ENCODE measurements at regions not wholly inside any gene's neighbourhood (a gene's known extent, or its start where the extent isn't known, plus 50 kb on each side); places are given as distances from the start of the nearest gene placed in this dataset.

DNA sequence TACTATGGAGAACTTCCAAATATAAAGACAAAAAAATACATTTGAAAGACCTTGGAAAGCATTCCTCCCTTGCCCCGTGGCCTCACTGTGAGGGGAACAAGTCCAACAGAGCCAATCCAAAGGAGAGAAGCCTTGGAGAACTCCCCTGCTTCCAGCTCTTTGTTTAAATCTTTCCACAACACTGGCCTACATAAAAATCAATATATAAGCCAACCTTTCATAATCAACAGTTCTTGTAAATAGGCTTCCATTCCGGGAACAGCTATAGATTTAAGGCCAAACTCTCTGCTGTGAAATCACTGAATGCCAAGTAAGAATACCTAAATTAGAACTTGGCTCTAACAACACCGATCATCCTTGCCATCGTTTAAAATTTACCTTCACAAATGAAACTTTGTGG lies 242.1 kb downstream of the HACE1 start:
- no peak for DNase-seq

DNA sequence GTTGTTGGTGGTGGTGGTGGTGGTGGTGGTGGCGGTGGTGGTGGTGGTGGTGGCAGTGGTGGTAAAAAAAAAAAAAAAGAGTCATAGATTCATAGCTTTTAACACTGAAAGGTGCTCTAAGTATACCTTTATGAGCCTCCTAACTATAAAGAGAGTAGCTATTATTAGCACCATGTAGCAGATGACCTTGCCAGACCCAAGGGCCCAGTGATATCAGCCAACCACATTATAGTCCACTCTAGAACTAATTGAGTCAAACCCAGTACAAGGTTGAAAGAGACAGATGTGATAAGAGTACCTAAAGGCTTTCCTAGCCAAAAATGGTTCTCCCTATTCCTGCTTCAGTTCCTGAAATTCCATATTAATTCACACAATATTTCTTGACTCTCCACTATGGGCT lies 245.3 kb downstream of the HACE1 start:
- no peak for DNase-seq

DNA sequence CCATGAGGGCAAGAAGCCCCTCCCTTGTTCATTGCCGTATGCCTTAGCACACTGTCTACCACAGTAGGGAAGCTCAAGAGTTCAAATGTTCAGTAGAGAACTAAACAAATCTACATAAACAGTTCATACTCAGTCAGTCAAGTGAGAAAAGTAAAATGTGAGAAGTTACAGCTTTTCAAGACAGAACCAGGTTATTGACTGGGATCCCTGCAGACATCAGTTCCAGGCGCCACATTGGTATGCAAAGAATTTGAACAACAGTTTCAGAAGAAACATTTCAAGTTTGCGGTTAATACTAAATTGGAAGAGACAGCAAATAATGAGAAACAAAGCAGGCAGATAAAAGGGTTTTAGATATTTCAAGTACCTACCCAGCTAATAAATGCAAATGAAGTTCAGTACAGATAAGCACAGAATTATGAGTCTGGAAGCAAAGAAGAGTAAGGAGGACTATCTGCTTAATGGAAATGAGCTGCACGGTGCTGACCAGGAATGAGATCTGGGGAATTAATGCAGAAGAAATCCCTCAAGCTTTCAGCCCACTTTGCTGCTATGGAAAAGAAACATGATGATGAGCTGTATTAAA lies 246.2 kb downstream of the HACE1 start:
- no peak for DNase-seq

DNA sequence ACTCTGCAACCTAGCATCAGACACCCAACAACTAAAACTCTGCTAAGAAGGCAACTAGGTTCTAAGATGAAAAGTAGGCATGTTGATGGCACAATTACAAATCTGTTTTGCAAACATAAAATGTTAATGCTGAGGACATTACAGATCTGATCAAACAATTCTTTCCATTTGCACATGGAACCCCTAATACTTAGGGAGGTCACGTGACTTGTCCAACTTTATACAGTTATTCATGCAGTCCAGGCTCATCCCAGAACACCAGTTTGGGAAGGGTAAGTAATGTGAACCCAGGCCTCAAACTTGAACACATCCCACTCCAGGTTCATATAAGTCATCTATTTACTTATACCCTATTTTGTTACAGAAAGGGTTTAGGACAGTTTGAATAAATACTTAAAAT lies 247.2 kb downstream of the HACE1 start:
- no peak for DNase-seq

DNA sequence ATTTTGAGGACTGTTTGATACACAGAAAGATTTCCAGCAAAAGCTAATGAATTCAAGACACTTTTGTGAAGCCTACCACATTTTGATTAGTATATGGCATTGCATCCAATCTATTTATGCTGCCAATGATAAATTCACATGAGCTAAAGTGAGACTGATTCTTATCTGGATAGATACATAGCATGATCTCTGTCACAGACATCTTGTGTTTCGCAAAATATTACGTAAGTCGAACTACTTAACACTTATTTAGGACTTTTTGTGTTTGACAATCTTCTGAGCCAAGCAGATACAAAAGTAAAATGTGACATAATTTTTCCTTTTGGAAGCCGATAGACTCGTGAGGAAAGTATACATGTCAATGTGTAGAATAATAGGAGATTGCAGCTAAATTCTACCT lies 251.6 kb downstream of the HACE1 start:
- DNase-seq, result no peak

DNA sequence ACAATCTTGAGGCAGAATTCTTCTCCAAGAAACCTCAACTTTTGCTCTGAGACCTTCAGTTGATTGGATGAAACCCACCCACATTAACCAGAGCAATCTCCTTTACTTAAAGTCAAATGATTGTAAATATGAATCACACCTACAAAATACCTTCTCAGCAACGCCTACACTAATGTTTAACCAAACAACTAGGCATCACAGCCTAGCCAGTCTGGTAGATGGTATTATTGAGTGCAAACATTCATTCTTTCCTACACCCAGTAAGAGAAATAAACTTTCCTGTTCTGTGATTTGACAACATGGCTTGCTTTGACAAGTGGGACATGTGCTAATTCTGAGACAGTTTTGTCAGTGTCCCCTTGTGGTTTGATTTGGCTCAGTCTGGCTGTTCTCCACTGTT lies 252.2 kb downstream of the HACE1 start:
- no peak for DNase-seq

DNA sequence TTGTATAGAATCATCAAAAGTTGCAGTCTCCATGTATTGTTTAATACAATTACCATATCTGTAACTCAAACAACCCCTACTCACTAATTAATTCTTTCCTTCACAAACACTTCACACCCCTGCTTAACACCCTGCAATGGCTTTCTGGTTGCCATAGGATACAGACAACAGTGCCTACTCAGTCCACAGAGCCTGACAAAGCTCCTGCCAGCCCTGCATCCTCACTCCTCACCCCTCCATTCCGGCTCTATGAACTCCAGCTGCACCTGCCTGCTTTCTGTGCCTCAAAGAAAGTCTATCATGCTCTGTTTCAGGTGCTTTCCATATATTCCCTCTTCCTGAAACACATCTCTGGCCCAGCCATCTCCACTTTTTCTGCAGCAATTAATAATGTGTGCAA lies 253.4 kb downstream of the HACE1 start:
- no peak for DNase-seq

DNA sequence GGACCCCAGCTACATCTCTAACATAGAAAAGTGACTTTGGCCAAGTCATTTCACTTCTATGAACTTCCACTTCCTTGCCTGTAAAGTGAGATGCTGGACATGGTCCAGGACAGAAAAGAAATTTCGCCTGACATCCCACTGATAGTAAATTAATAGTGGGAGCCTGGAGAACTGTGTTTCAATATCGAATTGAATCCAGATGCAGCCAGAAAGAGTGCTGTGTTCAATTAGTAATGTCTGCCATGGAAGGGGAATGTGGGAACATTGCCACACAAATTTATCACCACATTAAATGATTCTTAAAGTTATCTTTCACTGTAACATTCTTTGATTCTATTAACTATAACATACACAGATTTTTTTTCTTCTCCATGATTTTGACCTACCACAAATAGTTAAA lies 255.0 kb downstream of the HACE1 start:
- no peak for DNase-seq

DNA sequence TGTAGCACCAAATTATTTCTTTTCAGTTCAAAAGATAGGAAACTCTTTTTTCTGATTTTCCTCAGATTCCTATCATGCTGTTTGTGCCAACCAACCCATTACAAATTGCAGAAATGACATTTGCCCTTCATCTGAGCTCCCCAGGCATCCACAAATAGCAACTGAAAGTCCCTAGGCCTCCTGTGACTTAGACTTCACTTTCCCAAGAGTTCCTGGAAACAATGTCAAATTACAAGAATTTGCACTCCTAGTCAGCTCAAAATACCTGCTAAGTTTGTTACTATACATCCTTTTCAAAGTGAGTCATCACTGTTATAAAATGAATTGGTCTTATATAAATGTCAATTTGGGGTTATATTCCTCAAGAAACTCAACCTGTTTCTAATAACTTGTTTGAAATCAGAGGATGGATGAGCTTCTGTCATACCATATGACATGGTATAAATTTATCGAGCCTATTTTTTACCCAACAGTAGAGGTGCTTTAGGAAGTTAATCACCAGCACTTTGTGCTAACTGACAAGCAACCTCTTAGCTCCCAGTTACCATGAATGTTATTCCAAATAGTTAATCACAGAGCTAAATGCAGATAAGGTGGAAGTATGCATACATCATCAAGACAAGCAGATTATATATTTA lies 256.5 kb downstream of the HACE1 start:
- DNase-seq, result no peak

DNA sequence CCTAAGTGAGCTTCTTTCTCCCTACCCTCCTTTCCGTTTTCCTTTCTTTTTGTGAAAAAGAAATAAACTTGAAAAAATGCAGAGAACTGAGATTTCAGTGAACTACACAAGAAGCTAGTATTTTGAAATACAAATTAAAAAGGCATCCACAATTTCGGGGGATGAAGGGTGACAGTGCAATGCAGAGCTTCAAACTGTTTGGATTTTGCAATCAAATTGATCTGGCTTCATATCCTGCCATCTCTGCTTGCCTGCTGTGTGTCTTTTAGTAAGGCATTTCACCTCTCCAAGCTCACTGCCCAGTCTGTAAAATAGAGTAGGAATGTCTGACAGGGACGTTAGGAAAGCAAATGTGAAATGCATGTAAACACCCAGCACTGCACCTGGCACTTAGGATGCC lies 258.0 kb downstream of the HACE1 start:
- DNase-seq, result no peak

DNA sequence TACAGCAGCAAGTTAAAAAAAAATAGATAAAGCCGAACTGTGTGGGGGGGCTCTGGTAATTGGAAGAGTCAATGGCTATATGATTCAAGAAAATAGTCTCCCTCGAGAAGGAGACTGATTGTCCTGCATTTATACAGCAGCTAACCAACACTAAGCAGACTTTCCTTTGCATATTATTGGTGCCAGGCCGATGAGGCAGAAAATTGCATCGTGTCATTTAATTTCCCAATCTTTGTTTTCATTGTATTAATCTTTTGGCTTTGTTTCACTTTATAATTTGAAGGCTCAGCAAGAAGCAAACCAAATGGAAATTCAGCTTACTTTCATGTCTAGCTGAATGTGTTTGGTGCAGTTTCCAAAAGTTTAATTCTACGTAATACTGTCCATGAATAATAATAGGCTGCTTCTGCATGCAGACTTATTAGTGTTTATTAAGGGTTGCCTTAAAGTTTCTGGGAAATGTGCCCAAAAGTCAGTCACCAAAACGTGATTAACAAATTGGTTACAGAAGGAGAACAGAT lies 258.5 kb downstream of the HACE1 start:
- DNase-seq, result no peak

DNA sequence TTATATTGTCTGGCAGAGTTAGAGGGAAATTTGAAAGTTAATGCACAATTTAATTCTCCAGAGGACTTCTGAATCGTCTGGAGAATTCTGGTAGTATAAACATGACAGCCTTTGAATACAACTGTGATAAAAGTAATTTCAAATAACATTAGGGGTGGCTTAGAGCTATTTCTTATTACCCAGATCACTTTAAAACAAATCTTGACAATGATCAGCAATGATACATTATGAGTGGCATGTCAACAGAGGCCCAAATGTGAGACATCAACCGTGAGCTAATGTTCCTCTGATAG lies 259.1 kb downstream of the HACE1 start:
- DNase-seq, result no peak

DNA sequence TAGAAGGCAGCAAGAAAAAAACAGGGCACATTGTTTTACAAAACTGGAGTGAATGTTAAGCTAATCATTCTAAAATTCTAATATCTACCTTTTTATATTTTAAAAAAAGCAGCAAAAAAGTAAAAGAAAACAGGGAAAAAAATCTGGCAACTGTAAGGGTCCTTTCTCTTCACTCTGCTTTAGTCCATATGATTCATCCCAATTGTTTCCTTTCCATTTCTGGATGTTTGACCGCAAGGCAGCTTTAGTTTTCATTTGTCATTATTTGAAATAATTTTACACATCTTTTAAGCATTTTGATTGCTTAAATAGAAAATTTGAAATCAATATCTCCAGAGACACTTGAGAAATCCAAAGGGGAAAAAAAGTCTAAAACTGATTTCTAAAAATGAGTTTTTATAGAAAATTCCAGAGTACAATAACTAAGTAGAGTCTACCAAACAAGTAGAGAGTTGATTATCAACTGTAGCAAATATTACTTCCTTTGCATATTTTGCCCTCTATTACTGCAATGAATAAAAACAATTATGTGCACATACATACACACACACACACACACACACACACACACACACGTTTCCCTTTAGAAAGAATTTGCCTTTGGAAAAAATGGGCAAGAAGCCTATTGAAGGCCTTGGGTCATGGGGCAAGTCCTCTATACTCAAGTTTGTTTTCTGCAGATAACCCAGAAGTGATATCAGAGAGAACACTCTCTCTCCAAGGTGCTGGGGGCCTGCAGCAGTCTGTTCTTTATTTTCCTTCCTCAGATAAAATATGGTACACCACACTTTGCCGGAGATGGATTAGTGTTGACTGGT lies 259.7 kb downstream of the HACE1 start:
- no peak for DNase-seq

DNA sequence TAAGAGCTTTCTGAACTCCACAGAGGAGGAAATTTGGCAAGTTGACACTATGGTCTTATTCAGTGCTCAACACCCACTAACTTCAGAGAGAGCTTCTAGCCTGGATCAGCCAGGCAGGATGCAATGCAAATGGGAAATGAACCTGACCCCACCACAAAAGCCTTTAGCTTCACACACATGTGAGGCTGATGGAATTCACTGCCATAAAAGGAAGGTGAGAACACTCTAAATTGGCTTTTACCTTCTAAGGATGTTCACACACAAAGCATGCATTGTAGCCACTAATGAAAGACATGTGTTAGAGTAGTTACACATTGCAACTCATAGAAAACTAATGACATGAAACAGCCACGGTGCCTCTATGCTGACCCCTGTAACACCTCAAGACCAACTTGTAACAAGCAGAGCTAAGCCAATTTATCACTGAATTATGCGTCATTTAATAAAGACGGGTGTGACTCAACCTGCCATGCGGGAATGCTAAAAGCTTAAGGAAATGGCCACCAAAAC lies 262.1 kb downstream of the HACE1 start:
- DNase-seq, result no peak

DNA sequence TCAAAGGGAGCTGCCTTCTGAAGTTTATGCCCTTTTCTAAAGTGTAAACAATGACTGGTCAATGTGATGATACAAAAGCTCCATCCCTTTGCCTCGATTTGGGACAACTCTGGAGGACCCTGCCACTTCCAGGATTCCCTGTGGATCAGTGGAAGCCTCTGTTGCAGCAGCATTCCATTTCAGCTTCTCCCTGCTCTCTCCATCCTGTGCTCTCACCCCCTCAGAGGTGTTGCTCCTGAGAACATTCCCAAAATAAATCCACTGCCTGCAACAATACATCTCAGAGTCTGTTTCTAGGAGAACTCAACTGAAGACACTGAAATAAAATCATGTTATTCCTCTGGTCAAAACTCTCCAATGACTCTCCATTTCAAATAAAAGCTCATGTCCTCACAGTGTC lies 263.6 kb downstream of the HACE1 start:
- no peak for DNase-seq

DNA sequence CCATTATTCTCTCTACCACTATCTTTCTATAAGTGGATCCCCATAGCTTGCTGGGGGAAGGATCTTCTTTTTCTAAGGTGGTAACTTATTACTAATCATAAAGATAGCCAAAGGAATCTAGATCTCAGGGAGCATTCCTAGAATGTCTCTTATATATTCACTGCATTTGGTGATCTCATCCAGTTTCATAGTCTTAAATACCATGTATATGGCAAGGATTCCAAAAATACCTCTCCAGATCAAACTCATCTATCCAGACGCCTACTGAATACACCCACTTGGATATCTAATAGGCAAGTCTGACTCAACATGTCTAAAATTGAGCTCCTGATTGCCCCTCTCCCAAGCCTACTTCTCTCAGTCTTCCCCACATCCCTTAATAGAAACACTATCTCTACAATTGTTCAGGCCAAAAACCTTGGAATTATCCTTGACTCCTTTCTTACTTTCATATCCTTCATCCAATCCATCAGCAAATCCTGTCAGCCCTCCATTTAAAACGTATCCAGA lies 264.4 kb downstream of the HACE1 start:
- no peak for DNase-seq

DNA sequence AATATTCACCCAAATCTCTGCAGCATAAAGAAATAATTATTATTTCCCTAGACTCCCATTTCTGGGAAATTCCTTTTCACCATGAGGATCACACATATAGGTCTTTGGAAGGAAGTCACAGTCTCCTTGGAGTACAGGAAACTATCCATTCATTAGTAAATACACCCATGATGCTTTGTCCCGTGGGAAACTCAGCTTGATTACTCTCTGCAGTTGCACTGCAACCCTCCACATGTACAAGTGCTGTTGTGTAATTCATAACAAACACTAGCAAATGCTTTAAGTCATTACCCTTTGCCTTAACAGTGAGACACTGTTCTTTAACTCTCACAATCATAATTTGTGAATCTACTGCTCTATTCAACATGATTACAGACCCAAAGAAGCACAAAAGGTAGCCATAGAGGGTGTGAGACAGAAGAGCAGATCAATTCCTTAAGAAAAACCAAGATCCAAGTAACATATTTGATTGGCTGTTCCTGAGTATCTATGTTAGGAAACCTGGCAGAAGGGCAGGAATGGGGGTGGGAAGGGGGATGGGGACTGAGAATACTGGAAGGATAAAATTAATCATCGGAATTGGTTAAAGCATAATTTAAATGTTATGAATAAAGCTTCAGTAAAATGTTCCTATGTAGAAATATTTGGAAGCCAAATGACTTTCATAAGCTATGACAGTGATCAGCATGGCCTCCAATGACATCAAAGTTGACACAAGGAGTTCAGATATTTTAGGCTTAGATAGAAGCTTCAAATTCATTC lies 268.0 kb downstream of the HACE1 start:
- DNase-seq, result no peak

DNA sequence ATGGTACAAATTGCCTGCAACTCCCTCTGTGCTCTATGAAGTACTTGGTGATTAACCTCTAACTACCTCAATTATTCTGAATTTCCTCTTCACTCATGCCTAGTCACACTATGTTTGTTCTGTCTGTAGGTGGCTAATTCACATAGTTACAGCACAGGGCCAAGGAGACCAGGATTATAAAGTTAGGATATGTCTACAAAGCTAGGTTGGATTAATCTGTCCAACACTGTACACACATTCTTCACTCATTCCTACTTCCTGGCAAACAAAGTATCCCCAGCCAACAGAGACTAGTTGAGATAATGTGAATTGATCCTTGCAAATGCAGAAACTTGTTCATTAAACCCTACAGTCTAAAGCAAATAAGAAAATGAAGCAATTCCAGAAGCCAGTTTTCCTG lies 269.8 kb downstream of the HACE1 start:
- DNase-seq, result no peak

DNA sequence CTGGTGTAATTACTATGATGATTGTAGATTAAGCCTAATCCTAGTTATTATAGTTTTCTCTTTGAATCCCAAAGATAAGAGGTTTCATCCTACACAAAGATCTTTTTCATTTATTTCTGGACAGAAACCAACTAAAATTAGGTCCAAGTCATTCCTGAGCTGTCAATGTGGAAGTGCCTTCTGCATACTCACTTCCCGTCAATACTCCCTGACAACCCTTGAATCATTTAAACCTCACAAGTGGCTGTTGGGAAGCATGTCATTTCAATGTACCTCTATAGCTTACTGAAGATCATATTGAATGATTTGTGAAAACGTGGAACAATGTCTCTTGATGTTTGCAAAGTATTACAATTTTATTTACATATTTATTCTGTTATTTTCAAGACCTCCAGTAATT lies 274.1 kb downstream of the HACE1 start:
- no peak for DNase-seq

DNA sequence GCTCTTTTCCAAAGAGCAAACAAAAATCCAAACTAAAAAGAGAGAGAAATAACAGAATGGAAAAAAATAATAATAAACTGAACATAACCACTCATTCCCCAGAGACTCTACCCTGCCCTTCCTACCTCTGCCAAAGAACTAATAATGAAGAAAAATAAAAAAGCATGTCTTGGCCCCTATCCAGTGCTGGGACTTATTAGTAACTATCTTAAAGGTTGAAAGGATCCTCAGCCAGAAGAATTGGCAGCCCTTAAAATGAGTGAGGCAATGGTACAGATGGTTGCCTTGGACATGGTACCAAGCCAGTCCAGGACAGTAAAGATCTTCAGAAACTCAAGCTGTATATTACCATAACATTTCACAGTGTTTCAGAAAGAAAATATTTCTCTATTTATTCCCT lies 279.3 kb downstream of the HACE1 start:
- DNase-seq, result no peak

DNA sequence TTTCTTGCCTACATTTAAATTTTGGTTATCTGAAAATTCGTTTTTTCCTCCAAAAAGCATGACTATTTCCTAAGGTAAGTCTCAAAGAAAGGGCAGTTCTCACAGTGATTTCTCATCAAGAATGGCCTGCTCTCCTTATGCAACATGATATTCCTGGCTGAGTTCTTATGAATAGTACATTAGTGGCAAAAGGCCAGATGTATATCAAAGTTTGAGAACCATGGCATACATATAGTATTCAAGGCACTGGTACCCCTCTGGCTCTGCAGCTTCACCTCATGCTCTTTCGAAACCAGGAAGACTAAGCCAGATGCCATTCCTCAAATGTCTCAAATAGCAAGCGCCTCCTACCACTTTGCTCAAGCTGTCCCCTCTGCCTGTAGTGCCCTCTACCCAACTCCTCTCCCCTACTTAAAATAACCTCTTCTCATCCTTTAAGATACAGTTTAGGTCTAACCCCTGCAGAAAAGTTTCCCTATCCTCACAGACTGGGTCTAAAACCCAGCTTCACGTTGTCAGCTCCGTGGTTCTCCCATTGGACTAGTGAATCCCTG lies 280.3 kb downstream of the HACE1 start:
- DNase-seq, result no peak

DNA sequence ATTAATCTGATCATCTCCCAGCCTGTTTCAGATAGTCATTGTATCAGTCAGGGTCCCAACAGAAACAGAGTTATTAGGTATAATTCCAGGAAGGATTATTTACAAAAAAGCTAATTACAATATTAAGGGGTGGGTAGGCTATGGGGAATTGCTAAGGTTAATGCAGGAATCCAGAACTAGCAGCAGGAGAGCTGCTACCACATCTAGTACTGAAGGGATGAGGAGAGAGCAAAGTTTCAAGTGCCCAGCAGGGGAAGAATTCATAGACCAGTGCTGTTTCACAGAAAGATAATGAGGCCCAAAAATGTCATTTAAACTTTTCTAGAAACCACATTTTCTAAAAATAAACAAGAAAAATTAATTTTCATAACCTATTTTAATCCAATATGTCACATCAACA lies 284.2 kb downstream of the HACE1 start:
- DNase-seq, result no peak
